ENCODE measurements at regions not wholly inside any gene's neighbourhood (a gene's known extent, or its start where the extent isn't known, plus 50 kb on each side); places are given as distances from the start of the nearest gene placed in this dataset.

GRCh38 chr4:156643826-156644225, 327.8 kb downstream of the PDGFC start:
- no peak for DNase-seq

DNA sequence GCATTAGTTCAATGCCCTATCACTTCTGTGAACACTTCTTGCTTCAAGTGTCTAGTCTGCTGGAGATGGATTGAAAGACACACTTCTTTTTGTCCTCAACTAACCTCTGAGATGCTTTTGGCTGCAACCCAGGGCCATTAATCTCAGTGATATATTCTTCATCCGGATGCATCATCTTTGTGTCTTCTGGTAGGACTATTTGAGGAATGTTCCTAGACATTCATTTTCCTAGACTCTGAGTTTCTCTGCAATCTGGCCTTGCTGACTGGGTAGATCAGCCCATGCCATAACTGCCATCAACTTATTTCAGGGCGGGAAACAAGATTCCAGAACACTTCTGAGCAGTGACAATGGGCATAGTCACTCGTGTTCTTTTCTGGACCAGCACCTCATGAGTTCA, 329.4 kb downstream of the PDGFC start:
- DNase-seq = peak; percentile 90

GRCh38 chr4:156638925-156639605, 332.5 kb downstream of the PDGFC start:
- peak; percentile 92 for DNase-seq

DNA sequence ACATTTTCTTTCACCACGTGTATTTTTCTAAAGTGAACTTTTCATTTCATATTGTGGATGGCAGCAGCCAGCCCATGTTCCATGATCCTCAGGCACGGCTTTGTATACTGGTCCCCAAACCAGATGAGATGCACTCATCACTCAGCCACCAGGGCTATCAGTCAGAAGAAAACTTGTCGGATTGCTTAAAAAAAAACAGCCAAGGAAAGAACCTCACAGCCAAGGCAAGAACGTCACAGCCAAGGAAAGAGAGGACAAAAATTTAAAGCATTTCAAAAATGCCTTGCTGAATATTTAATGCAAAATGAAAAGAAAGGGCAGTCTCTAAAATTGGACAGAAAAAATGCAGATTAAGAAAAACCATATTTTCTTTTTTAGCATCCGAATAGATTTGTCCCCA, 333.3 kb downstream of the PDGFC start:
- DNase-seq = peak; percentile 87

- no peak for DNase-seq
Observed at GRCh38 chr4:156636381-156636780, 335.2 kb downstream of the PDGFC start.

DNA sequence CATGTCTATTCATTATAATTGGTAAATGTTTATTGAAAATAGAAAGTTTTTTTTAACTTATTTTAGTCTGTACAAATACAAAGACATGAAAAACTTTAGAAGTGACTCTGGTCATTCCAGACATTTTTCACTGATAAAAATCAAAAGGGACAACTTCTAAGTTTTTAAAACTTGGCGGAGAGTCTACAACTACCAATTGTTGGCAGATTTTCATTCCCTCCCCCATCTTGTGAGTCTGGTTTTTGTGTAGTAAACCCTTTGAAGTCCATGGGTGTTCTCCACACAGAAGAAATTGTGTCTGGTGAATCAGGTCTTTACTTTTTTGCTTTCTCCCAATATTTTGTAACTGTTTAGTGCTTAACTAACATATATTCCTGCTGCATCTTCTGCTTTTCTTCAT, 336.5 kb downstream of the PDGFC start:
- DNase-seq = peak; percentile 69

GRCh38 chr4:156634612-156635011, 337.0 kb downstream of the PDGFC start:
- DNase-seq = peak; percentile 58

GRCh38 chr4:156633847-156634246, 337.8 kb downstream of the PDGFC start:
- no peak for DNase-seq

GRCh38 chr4:156628858-156629257, 342.7 kb downstream of the PDGFC start:
- no peak for DNase-seq

DNA sequence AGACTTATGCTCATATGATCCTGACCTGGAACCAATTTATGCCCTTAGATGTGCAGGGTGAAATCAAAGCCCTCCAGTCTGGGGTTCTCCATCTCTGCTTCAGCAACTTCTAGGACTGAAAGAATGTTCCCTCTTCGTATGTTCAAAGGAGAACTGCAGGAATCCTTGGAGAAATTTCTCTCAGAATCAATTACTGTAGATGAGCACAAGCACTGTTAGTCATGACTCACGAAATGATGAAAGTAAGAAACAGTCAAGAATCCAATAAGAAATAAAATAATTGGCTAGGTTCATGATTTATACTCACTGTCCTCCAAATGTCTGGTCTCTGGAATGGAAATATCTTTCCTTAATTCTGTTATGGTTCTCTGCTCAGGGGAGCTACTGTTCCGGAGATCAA, 348.2 kb downstream of the PDGFC start:
- peak; percentile 59 for DNase-seq

GRCh38 chr4:156620786-156621185, 350.8 kb downstream of the PDGFC start:
- peak; percentile 23 for DNase-seq

- DNase-seq = no peak
Observed at GRCh38 chr4:156619154-156619934, 352.3 kb downstream of the PDGFC start.

- DNase-seq = peak; percentile 99
Observed at GRCh38 chr4:156615066-156615531, 356.5 kb downstream of the PDGFC start.

DNA sequence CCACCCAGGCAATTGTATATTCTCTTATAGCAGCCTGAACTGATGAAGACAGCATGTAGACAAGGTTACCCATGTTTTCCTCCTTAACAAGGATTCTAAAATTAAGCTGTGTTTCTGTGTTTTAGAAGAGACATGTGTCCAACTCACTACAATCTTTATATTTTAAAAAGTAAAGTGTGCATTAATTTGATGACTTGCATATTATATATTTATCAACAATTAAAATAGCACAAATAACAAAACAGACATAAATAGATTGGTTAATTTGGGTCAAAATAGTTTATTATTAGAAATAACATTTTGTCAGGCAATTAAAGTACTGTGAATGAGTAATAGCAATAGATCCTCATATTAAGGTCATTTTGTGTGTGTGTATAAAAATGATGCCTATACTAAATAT, 357.1 kb downstream of the PDGFC start:
- DNase-seq = no peak

DNA sequence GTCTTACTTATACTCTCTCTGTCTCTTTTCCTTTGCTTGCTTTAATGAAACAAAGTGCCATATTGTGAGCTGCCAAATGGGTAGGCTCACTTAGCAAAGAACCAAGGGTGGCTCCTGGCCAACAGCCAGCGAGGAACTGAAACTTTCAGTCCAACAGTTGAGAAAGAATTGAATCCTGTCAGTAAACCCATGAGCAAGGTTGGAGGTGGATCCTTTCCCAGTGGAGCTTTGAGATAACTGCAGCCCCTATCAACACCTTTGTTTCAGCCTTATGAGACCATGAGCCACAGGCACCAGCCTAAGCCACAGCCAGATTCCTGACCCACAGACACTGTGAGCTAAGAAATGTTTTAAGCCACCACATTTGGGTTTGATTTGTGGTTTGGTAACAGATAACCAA, 362.2 kb downstream of the PDGFC start:
- peak; percentile 70 for DNase-seq

DNA sequence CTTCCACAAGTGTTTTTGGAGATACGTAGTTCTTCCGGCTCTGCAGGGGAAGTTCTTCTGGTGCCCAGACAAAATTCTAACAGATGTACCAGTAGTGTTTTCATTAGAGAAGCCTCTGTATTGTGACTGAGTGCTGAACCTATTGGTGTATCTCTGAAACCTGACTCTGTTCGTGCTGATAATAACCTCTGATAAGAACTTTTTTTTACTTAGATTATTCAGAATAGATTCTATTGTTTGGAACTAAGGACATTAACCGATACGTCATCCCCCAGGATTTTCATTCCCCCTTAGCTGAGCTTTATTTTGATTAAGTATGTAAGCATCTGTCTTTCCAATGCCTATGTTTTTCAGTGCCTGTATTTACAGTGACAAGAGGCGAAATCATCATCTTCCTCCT, 362.9 kb downstream of the PDGFC start:
- DNase-seq = no peak

GRCh38 chr4:156607478-156607857, 364.1 kb downstream of the PDGFC start:
- DNase-seq = no peak

GRCh38 chr4:156606554-156607477, 364.8 kb downstream of the PDGFC start:
- peak; percentile 81 for DNase-seq

- DNase-seq = peak; percentile 62
Observed at GRCh38 chr4:156598138-156598681, 373.4 kb downstream of the PDGFC start.

DNA sequence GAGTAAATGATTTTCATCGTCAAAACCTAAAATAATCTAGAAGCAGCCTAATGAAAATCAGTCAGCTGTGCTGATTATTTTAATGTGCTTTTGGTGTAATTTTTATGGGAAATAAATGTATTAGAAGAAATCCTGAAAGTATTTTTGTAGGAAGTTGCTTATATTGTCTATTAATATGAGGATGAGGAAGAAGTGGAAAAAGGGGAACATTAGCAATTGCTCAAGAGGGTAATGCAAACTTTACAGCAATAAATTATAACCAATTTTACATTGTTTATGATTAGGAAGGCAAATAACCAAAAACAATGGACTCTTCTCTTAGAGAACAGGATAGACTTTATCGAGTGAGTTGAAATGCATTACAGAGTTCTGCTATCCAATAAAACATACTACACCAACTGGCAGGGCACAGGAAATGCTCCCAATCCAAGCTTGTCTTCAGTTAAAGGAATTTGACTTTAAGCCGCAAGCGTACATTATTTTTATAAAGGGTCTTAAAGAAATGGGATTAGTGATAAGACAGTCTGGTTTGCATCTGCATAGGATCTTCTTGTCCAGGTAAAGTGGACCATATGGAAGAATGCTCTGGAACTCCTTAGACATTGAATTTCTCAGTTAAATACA, 374.8 kb downstream of the PDGFC start:
- DNase-seq = no peak

DNA sequence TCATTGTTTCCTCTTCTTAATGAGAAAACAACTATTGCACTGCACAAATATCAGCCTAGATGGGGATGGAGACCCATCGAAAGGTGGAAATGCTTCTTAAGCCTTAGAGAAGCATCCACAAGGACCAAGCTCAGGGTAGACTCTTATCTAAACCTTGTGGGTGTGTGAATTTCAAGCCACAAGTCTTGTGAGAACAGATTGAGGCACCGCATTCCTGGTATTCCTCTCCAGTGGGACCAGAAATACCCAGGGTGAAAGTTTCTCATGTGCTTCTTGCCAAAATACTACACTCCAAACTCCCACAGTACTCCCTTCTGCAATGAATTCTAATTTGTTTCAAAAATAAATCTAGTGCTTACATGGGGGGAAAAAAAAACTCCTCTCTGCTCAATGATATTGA, 375.6 kb downstream of the PDGFC start:
- peak; percentile 32 for DNase-seq

DNA sequence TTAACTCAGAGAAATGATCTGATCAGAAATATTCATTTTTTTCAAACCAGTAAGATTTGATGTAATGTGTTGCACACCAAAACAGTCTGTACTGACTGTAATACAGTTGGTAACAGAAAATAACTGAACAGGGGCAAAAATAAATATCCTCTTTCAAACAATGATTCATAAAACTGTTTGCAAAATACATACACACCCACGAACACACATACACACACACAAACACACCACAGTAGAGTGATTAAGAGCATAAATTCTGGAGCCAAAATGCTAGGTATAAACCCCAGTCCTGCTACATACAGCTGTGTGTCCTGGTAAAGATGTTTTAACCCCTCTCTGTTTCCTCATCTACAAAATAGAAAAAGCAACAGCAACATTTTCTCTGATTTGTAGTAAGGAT, 376.6 kb downstream of the PDGFC start:
- no peak for DNase-seq

- no peak for DNase-seq
Observed at GRCh38 chr4:156594624-156595023, 377.0 kb downstream of the PDGFC start.
